ENCODE measurements at regions not wholly inside any gene's neighbourhood (a gene's known extent, or its start where the extent isn't known, plus 50 kb on each side); places are given as distances from the start of the nearest gene placed in this dataset.

- TF ChIP-seq USF1 (IDR thresholded peaks at IDR 0.05) (no peak), TAF1 (IDR thresholded peaks at IDR 0.05; ENCODE audit: low read depth) (no peak), CEBPB (IDR thresholded peaks at IDR 0.05) (no peak), NFIC (IDR thresholded peaks at IDR 0.05) (no peak), EGR1 (IDR thresholded peaks at IDR 0.05) (no peak), MAX (IDR thresholded peaks at IDR 0.05) (no peak), TEAD4 (IDR thresholded peaks at IDR 0.05) (no peak), YY1 (IDR thresholded peaks at IDR 0.05; ENCODE audit: low read depth) (no peak), CREB1 (IDR thresholded peaks at IDR 0.05; ENCODE audit: low read depth) (no peak), RAD21 (IDR thresholded peaks at IDR 0.05; ENCODE audit: low read depth) (no peak)
- TF ChIP-seq, protein P1, sequence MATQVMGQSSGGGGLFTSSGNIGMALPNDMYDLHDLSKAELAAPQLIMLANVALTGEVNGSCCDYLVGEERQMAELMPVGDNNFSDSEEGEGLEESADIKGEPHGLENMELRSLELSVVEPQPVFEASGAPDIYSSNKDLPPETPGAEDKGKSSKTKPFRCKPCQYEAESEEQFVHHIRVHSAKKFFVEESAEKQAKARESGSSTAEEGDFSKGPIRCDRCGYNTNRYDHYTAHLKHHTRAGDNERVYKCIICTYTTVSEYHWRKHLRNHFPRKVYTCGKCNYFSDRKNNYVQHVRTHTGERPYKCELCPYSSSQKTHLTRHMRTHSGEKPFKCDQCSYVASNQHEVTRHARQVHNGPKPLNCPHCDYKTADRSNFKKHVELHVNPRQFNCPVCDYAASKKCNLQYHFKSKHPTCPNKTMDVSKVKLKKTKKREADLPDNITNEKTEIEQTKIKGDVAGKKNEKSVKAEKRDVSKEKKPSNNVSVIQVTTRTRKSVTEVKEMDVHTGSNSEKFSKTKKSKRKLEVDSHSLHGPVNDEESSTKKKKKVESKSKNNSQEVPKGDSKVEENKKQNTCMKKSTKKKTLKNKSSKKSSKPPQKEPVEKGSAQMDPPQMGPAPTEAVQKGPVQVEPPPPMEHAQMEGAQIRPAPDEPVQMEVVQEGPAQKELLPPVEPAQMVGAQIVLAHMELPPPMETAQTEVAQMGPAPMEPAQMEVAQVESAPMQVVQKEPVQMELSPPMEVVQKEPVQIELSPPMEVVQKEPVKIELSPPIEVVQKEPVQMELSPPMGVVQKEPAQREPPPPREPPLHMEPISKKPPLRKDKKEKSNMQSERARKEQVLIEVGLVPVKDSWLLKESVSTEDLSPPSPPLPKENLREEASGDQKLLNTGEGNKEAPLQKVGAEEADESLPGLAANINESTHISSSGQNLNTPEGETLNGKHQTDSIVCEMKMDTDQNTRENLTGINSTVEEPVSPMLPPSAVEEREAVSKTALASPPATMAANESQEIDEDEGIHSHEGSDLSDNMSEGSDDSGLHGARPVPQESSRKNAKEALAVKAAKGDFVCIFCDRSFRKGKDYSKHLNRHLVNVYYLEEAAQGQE (IDR thresholded peaks at IDR 0.05; ENCODE audit: low read depth): no peak
Measured at GRCh38 chr12:125343649-125344048, 278.4 kb downstream of the AACS start.

GRCh38 chr12:125346362-125346761 lies 281.1 kb downstream of the AACS start:
- TF ChIP-seq ZBTB7A (IDR thresholded peaks at IDR 0.05; ENCODE audit: low read depth): no peak
- TF ChIP-seq TEAD4 (IDR thresholded peaks at IDR 0.05): no peak
- no peak for TF ChIP-seq USF1 (IDR thresholded peaks at IDR 0.05)
- no peak for TF ChIP-seq MAX (IDR thresholded peaks at IDR 0.05)
- TF ChIP-seq TCF12 (IDR thresholded peaks at IDR 0.05; ENCODE audit: low read depth): no peak
- no peak for TF ChIP-seq CREB1 (IDR thresholded peaks at IDR 0.05; ENCODE audit: low read depth)
- TF ChIP-seq, protein P1 (IDR thresholded peaks at IDR 0.05; ENCODE audit: low read depth): no peak
- TF ChIP-seq TAF1 (IDR thresholded peaks at IDR 0.05; ENCODE audit: low read depth): no peak
- no peak for TF ChIP-seq EGR1 (IDR thresholded peaks at IDR 0.05)
- no peak for TF ChIP-seq EP300 (IDR thresholded peaks at IDR 0.05; ENCODE audit: borderline replicate concordance)
- no peak for TF ChIP-seq NFIC (IDR thresholded peaks at IDR 0.05)
- TF ChIP-seq FOXM1 (IDR thresholded peaks at IDR 0.05; ENCODE audit: borderline replicate concordance, low read depth): no peak
- TF ChIP-seq YY1 (IDR thresholded peaks at IDR 0.05; ENCODE audit: low read depth): no peak
- no peak for TF ChIP-seq CEBPB (IDR thresholded peaks at IDR 0.05)
- TF ChIP-seq RAD21 (IDR thresholded peaks at IDR 0.05; ENCODE audit: low read depth): no peak

DNA sequence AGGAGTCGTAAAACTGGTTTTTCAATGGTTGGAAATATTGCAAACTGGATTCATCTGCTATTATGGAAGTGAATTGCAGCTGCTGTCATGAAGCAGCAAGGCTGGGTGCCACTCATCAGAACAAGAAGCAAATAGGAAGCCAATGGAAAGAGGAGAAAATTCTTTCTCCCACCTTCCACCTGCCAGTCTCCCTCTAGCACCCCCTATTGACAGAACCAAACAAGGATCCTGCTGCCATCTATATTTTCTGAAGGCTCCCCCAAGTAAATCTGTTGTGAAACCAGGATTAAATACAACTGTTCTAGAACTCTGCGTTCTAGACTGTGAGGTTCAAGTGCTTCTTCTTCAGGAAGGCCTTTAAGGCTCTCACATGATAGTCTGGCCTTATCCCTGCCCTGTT lies 286.6 kb downstream of the AACS start:
- TF ChIP-seq MAX (IDR thresholded peaks at IDR 0.05): no peak

GRCh38 chr12:125353871-125354270 lies 288.6 kb downstream of the AACS start:
- TF ChIP-seq YY1 (IDR thresholded peaks at IDR 0.05; ENCODE audit: low read depth): no peak
- TF ChIP-seq MAX (IDR thresholded peaks at IDR 0.05): no peak
- TF ChIP-seq EP300 (IDR thresholded peaks at IDR 0.05; ENCODE audit: borderline replicate concordance): no peak
- TF ChIP-seq TAF1 (IDR thresholded peaks at IDR 0.05; ENCODE audit: low read depth): no peak
- no peak for TF ChIP-seq EGR1 (IDR thresholded peaks at IDR 0.05)
- no peak for TF ChIP-seq ZBTB7A (IDR thresholded peaks at IDR 0.05; ENCODE audit: low read depth)
- TF ChIP-seq, protein P1 (IDR thresholded peaks at IDR 0.05; ENCODE audit: low read depth): no peak
- no peak for TF ChIP-seq CEBPB (IDR thresholded peaks at IDR 0.05)
- no peak for TF ChIP-seq USF1 (IDR thresholded peaks at IDR 0.05)
- no peak for TF ChIP-seq FOXM1 (IDR thresholded peaks at IDR 0.05; ENCODE audit: borderline replicate concordance, low read depth)
